MM.1S (cell line): ENCODE measurements at regions not wholly inside any gene's neighbourhood (a gene's known extent, or its start where the extent isn't known, plus 50 kb on each side); places are given as distances from the start of the nearest gene placed in this dataset.

Experiments
- DNase-seq: peaks from one replicate; pipeline ENCODE4 v3.0.0-alpha.2; 2015
- H2AFZ ChIP-seq: fragments of 300-600 bp; sonication (generic); 2 replicates; pipeline ENCODE4 v1.6.0; 2016; ENCODE audit warnings: antibody characterized with exemption, low read length
- H3F3A ChIP-seq: fragments of 300-600 bp; sonication (generic); 2 replicates; pipeline ENCODE4 v1.6.1; 2016; ENCODE audit warnings: mild to moderate bottlenecking, antibody characterized with exemption, low read length, moderate library complexity, mixed read lengths; ENCODE audit not compliant: insufficient read depth
- H3K27ac ChIP-seq: fragments of 300-600 bp; sonication (generic); 2 replicates; pipeline ENCODE4 v1.5.1; 2016; ENCODE audit warnings: mild to moderate bottlenecking, low read length
- H3K27me3 ChIP-seq: fragments of 300-600 bp; sonication (generic); replicated peaks from 2 replicates; pipeline ENCODE4 v1.6.0; 2016; ENCODE audit warnings: low read length; ENCODE audit not compliant: insufficient read depth
- H3K36me3 ChIP-seq: fragments of 300-600 bp; sonication (generic); replicated peaks from 2 replicates; pipeline ENCODE4 v1.6.1; 2016; ENCODE audit warnings: mild to moderate bottlenecking, low read length, mixed read lengths; ENCODE audit not compliant: insufficient read depth
- H3K4me1 ChIP-seq: fragments of 300-600 bp; sonication (generic); 2 replicates; pipeline ENCODE4 v1.6.1; 2016; ENCODE audit warnings: low read length, mixed read lengths
- H3K4me2 ChIP-seq: fragments of 300-600 bp; sonication (generic); 2 replicates; pipeline ENCODE4 v1.6.0; 2016; ENCODE audit warnings: low read depth, low read length
- H3K4me3 ChIP-seq: fragments of 300-600 bp; sonication (generic); 2 replicates; pipeline ENCODE4 v1.5.1; 2016; ENCODE audit warnings: low read length, mixed read lengths
- H3K79me2 ChIP-seq: fragments of 300-600 bp; sonication (generic); 2 replicates; pipeline ENCODE4 v1.6.1; 2016; ENCODE audit warnings: mixed run types, low read length, mixed read lengths
- H3K9ac ChIP-seq: fragments of 300-600 bp; sonication (generic); 2 replicates; pipeline ENCODE4 v1.6.1; 2016; ENCODE audit warnings: low read length, mixed read lengths
- H3K9me2 ChIP-seq: fragments of 300-600 bp; sonication (generic); replicated peaks from 2 replicates; pipeline ENCODE4 v1.6.1; 2016; ENCODE audit warnings: mild to moderate bottlenecking, low read length, mixed read lengths; ENCODE audit not compliant: insufficient read depth
- H3K9me3 ChIP-seq: fragments of 300-600 bp; sonication (generic); replicated peaks from 2 replicates; pipeline ENCODE4 v1.6.1; 2016; ENCODE audit warnings: mild to moderate bottlenecking, low read length, mixed read lengths; ENCODE audit not compliant: insufficient read depth
- H4K20me1 ChIP-seq: fragments of 300-600 bp; sonication (generic); 2 replicates; pipeline ENCODE4 v1.6.1; 2016; ENCODE audit warnings: mild to moderate bottlenecking, low read length, moderate library complexity, mixed read lengths; ENCODE audit not compliant: insufficient read depth
- CTCF ChIP-seq: fragments of 300-600 bp; sonication (generic); IDR thresholded peaks from 2 replicates; pipeline ENCODE4 v1.5.1; 2016; ENCODE audit warnings: antibody characterized with exemption, low read length, mixed read lengths
- EZH2 ChIP-seq: fragments of 300-600 bp; sonication (generic); optimal IDR thresholded peaks from 2 replicates; pipeline ENCODE3; 2017; ENCODE audit warnings: low read depth, mild to moderate bottlenecking, antibody characterized with exemption, low read length, mixed read lengths
- EZH2phosphoT487 ChIP-seq: fragments of 300-600 bp; sonication (generic); IDR thresholded peaks from 2 replicates; pipeline ENCODE4 v1.6.1; 2018; ENCODE audit warnings: antibody characterized with exemption, low read length

GRCh38 chr18:44370861-44371260, 309.8 kb upstream of the SETBP1 start:
- Histone ChIP-seq H2AFZ (no peak overlapping the region), H3K9me3 (no peaks in the 10 kb centered on the region), H4K20me1 (no peaks in the 10 kb centered on the region), H3K9me2 (no peaks in the 10 kb centered on the region), H3K27ac (no peak overlapping the region), H3F3A (no peaks in the 10 kb centered on the region), H3K9ac (no peak overlapping the region), H3K27me3 (no peaks in the 10 kb centered on the region), H3K4me3 (no peak overlapping the region), H3K36me3 (no peaks in the 10 kb centered on the region), H3K79me2 (no peaks in the 10 kb centered on the region), H3K4me2 (no peak overlapping the region), H3K4me1 (no peaks in the 10 kb centered on the region)
- DNase-seq, result no peak
- TF ChIP-seq EZH2 (no peak), EZH2phosphoT487 (no peak), CTCF (no peak)

GRCh38 chr18:44374966-44375365, 305.7 kb upstream of the SETBP1 start:
- Histone ChIP-seq H3K4me3 (no peak overlapping the region), H3K4me1 (no peaks in the 10 kb centered on the region), H3K9ac (no peak overlapping the region), H3K9me3 (no peaks in the 10 kb centered on the region), H4K20me1 (no peaks in the 10 kb centered on the region), H3F3A (no peaks in the 10 kb centered on the region), H3K27ac (no peak overlapping the region), H3K36me3 (no peaks in the 10 kb centered on the region), H3K4me2 (no peak overlapping the region), H3K9me2 (no peaks in the 10 kb centered on the region), H3K27me3 (no peaks in the 10 kb centered on the region), H3K79me2 (no peaks in the 10 kb centered on the region), H2AFZ (no peak overlapping the region)
- TF ChIP-seq EZH2, result no peak
- TF ChIP-seq EZH2phosphoT487, result no peak
- TF ChIP-seq CTCF, result no peak
- DNase-seq, result no peak

GRCh38 chr18:44386401-44386800, 294.3 kb upstream of the SETBP1 start:
- H3K27ac ChIP-seq, result no peak overlapping the region
- DNase-seq, result no peak
- TF ChIP-seq EZH2phosphoT487 (no peak), CTCF (no peak), EZH2 (no peak)
- no peak overlapping the region for H3K4me3 ChIP-seq
- no peaks in the 10 kb centered on the region for H3K4me1 ChIP-seq
- no peak overlapping the region for H3K9ac ChIP-seq
- no peak overlapping the region for H3K4me2 ChIP-seq
- H3F3A ChIP-seq, result no peaks in the 10 kb centered on the region
- H3K79me2 ChIP-seq, result no peaks in the 10 kb centered on the region
- no peaks in the 10 kb centered on the region for H4K20me1 ChIP-seq
- H3K9me3 ChIP-seq, result no peaks in the 10 kb centered on the region
- no peaks in the 10 kb centered on the region for H3K27me3 ChIP-seq
- no peak overlapping the region for H2AFZ ChIP-seq
- no peaks in the 10 kb centered on the region for H3K36me3 ChIP-seq
- no peaks in the 10 kb centered on the region for H3K9me2 ChIP-seq
